SK-N-SH treated with all-trans-retinoic acid at 6 μM for 48 hours (cell line): ENCODE measurements at regions not wholly inside any gene's neighbourhood (a gene's known extent, or its start where the extent isn't known, plus 50 kb on each side); places are given as distances from the start of the nearest gene placed in this dataset.

Experiments used
- ATAC-seq: fragments of 200-7000 bp; cut with Tn5 transposase; 3 replicates; pipeline ENCODE4 v1.9.1; 2020; ENCODE audit warnings: mild to moderate bottlenecking, moderate library complexity
- ARNTL ChIP-seq: fragments of 450-650 bp; formaldehyde crosslinking; IDR thresholded peaks from 2 replicates; pipeline ENCODE4 v1.5.0; 2020; ENCODE audit warnings: low read depth, mild to moderate bottlenecking, moderate library complexity, borderline replicate concordance
- BACH2 ChIP-seq: fragments of 250-450 bp; sonication (Bioruptor Pico); IDR thresholded peaks from 2 replicates; pipeline ENCODE4 v1.9.0; 2021; ENCODE audit warnings: mild to moderate bottlenecking, borderline replicate concordance
- CREB5 ChIP-seq: fragments of 250-450 bp; sonication (Bioruptor Pico); IDR thresholded peaks from 2 replicates; pipeline ENCODE4 v1.5.1; 2020; ENCODE audit warnings: low read depth, mild to moderate bottlenecking, moderate library complexity
- CSDC2 ChIP-seq: fragments of 250-450 bp; sonication (Bioruptor Pico); IDR thresholded peaks from 2 replicates; pipeline ENCODE4 v1.5.0; 2020; ENCODE audit warnings: mild to moderate bottlenecking, moderate library complexity
- CSRNP3 ChIP-seq: fragments of 250-450 bp; sonication (Bioruptor Pico); IDR thresholded peaks from 2 replicates; pipeline ENCODE4 v1.5.1; 2021; ENCODE audit warnings: mild to moderate bottlenecking, moderate library complexity
- ESRRG ChIP-seq: fragments of 250-450 bp; sonication (Bioruptor Pico); IDR thresholded peaks from 2 replicates; pipeline ENCODE4 v1.6.1; 2021; ENCODE audit warnings: mild to moderate bottlenecking
- GLIS3 ChIP-seq: fragments of 250-450 bp; sonication (Bioruptor Pico); IDR thresholded peaks from 2 replicates; pipeline ENCODE4 v1.5.0; 2020; ENCODE audit warnings: mild to moderate bottlenecking, moderate library complexity
- ISL1 ChIP-seq: fragments of 250-450 bp; sonication (Bioruptor Pico); IDR thresholded peaks from 2 replicates; pipeline ENCODE4 v2.1.2; 2022; ENCODE audit warnings: mild to moderate bottlenecking, moderate library complexity
- PATZ1 ChIP-seq: fragments of 250-450 bp; sonication (Bioruptor Pico); IDR thresholded peaks from 2 replicates; pipeline ENCODE4 v1.8.0; 2020; ENCODE audit warnings: mild to moderate bottlenecking, moderate library complexity, borderline replicate concordance
- POU6F1 ChIP-seq: fragments of 250-450 bp; sonication (Bioruptor Pico); IDR thresholded peaks from 2 replicates; pipeline ENCODE4 v1.8.0; 2021; ENCODE audit warnings: low read depth, mild to moderate bottlenecking, moderate library complexity, borderline replicate concordance
- PPARA ChIP-seq: fragments of 250-450 bp; sonication (Bioruptor Pico); IDR thresholded peaks from 2 replicates; pipeline ENCODE4 v1.5.0; 2020; ENCODE audit warnings: mild to moderate bottlenecking, borderline replicate concordance
- RARB ChIP-seq: fragments of 250-450 bp; sonication (Bioruptor Pico); IDR thresholded peaks from 2 replicates; pipeline ENCODE4 v1.8.0; 2021; ENCODE audit warnings: mild to moderate bottlenecking, moderate library complexity
- SNAI2 ChIP-seq: fragments of 250-450 bp; sonication (Bioruptor Pico); IDR thresholded peaks from 2 replicates; pipeline ENCODE4 v1.5.0; 2020; ENCODE audit warnings: mild to moderate bottlenecking, moderate library complexity
- TCF4 ChIP-seq: fragments of 250-450 bp; sonication (Bioruptor Pico); IDR thresholded peaks from 2 replicates; pipeline ENCODE4 v1.8.0; 2021; ENCODE audit warnings: mild to moderate bottlenecking, moderate library complexity, borderline replicate concordance
- TOX ChIP-seq: fragments of 250-450 bp; sonication (Bioruptor Pico); IDR thresholded peaks from 2 replicates; pipeline ENCODE4 v1.8.0; 2021; ENCODE audit warnings: mild to moderate bottlenecking, moderate library complexity, borderline replicate concordance
- ZFP3 ChIP-seq: fragments of 250-450 bp; sonication (Bioruptor Pico); IDR thresholded peaks from 2 replicates; pipeline ENCODE4 v1.5.0; 2020; ENCODE audit warnings: mild to moderate bottlenecking, moderate library complexity
- ZFP30 ChIP-seq: fragments of 450-650 bp; formaldehyde crosslinking; IDR thresholded peaks from 2 replicates; pipeline ENCODE4 v1.5.0; 2022; ENCODE audit warnings: mild to moderate bottlenecking, moderate library complexity
- ZNF565 ChIP-seq: fragments of 450-650 bp; formaldehyde crosslinking; conservative IDR thresholded peaks from 2 replicates; pipeline ENCODE4 v1.5.0; 2020; ENCODE audit warnings: low read depth, mild to moderate bottlenecking, moderate library complexity
- ZNF70 ChIP-seq: fragments of 450-650 bp; formaldehyde crosslinking; IDR thresholded peaks from 2 replicates; pipeline ENCODE4 v1.5.0; 2020; ENCODE audit warnings: mild to moderate bottlenecking, moderate library complexity
- ZNF8 ChIP-seq: fragments of 450-650 bp; formaldehyde crosslinking; IDR thresholded peaks from 2 replicates; pipeline ENCODE4 v1.5.0; 2020; ENCODE audit warnings: mild to moderate bottlenecking, moderate library complexity

GRCh38 chr14:104316121-104316722, 177.8 kb downstream of the KIF26A start:
- no peak for TF ChIP-seq ZNF70 (CRISPR knock-in tag)
- no peak for TF ChIP-seq SNAI2 (CRISPR knock-in tag)
- TF ChIP-seq ISL1 (CRISPR knock-in tag), result no peak
- no peak for TF ChIP-seq CREB5 (CRISPR knock-in tag)
- no peak for TF ChIP-seq ZNF565
- no peak for TF ChIP-seq ZFP30 (CRISPR knock-in tag)
- no peak for TF ChIP-seq PATZ1 (CRISPR knock-in tag)
- TF ChIP-seq POU6F1, result no peak
- TF ChIP-seq BACH2, result no peak
- no peak for TF ChIP-seq PPARA (CRISPR knock-in tag)
- no peak for TF ChIP-seq TCF4 (CRISPR knock-in tag)
- no peak for TF ChIP-seq CSRNP3 (CRISPR knock-in tag)
- TF ChIP-seq RARB (CRISPR knock-in tag), result no peak
- TF ChIP-seq CSDC2 (CRISPR knock-in tag), result no peak

GRCh38 chr14:104316723-104317491, 178.5 kb downstream of the KIF26A start:
- TF ChIP-seq GLIS3, result no peak
- TF ChIP-seq ZFP3 (CRISPR knock-in tag), result no peak
- TF ChIP-seq ZNF70 (CRISPR knock-in tag), result no peak
- TF ChIP-seq BACH2, result no peak
- TF ChIP-seq ZFP30 (CRISPR knock-in tag), result no peak
- TF ChIP-seq PPARA (CRISPR knock-in tag), result no peak
- TF ChIP-seq TCF4 (CRISPR knock-in tag), result no peak
- no peak for TF ChIP-seq CSRNP3 (CRISPR knock-in tag)
- TF ChIP-seq SNAI2 (CRISPR knock-in tag), result no peak
- no peak for TF ChIP-seq TOX (CRISPR knock-in tag)
- TF ChIP-seq CREB5 (CRISPR knock-in tag), result no peak
- TF ChIP-seq ESRRG (CRISPR knock-in tag), result no peak
- TF ChIP-seq CSDC2 (CRISPR knock-in tag), result no peak
- TF ChIP-seq RARB (CRISPR knock-in tag), result no peak
- TF ChIP-seq ZNF8 (CRISPR knock-in tag), result no peak
- no peak for TF ChIP-seq ISL1 (CRISPR knock-in tag)
- TF ChIP-seq ZNF565, result no peak
- TF ChIP-seq ARNTL (CRISPR knock-in tag), result no peak
- no peak for ATAC-seq

More at GRCh38 chr14:104316121-104316722, 177.8 kb downstream of the KIF26A start:
- ATAC-seq, result no peak
